ENCODE measurements at regions not wholly inside any gene's neighbourhood (a gene's known extent, or its start where the extent isn't known, plus 50 kb on each side); places are given as distances from the start of the nearest gene placed in this dataset.
A peak's percentile ranks its signal among the peaks of the same experiment; 100 is the strongest.
"Not testable (repeated sequence)": the region's sequence is repeated elsewhere in the genome, so short reads cannot be mapped to it uniquely, and the experiment has no call there.

- no peak for DNase-seq
These were observed 157.1 kb upstream of the BCHE start for GRCh38 chr3:165994293-165994692.

GRCh38 chr3:165984589-165984988 lies 147.4 kb upstream of the BCHE start:
- no peak for DNase-seq

- no peak for DNase-seq
These were observed 146.1 kb upstream of the BCHE start for GRCh38 chr3:165983284-165983683.

GRCh38 chr3:165981318-165981717 lies 144.1 kb upstream of the BCHE start:
- no peak for DNase-seq

- DNase-seq: not testable (repeated sequence)
These were observed 123.6 kb upstream of the BCHE start for GRCh38 chr3:165960825-165961224.

- no peak for DNase-seq
These were observed 116.9 kb upstream of the BCHE start for GRCh38 chr3:165954171-165954570.

DNA sequence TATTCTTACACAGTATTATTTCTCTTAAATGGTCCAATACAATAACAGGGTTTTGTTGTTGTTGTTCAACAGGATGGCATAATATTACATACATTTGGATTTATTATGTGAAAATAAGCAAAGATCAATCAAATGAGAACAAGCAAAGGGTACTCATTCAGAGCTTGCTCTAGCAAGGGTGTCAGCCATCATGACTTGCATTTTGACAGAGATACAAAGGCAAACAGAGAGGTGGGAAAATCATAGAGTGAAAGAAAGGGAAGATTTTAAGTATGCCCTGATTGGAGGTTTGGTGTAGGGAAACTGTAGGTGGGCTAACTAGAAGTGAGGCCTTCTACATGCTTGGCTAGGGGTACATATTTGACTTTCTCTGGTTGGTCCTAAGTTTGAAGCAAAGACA lies 109.1 kb upstream of the BCHE start:
- no peak for DNase-seq

DNA sequence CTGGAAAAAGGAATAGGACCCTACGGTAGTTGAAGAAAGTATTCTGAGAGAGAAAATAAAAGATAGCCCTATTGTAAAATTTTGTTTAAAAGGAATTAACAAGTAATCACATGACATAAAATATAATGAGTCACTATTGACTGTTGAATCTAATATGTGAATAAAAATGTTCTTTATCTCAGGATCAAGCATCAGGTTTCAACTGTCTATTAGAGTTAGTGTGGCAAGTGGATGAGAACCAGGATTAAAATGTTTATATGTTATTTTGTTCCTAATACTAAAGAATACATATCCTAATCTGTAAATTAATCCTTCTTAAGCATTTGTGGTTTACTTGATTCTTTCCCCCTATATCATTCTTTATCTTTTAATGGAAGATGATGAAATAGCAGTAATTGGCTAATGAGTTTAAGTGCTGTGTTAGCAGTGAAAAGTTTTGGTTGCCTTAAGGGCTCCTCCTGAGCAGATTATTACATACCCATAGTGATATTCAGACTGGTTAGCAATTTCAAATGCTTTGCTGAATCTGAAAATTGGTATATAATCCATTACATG lies 101.8 kb upstream of the BCHE start:
- DNase-seq: no peak

GRCh38 chr3:165936081-165936480 lies 98.9 kb upstream of the BCHE start:
- not testable (repeated sequence) for DNase-seq

GRCh38 chr3:165924301-165924791 lies 87.1 kb upstream of the BCHE start:
- not testable (repeated sequence) for DNase-seq

GRCh38 chr3:165920984-165921383 lies 83.8 kb upstream of the BCHE start:
- DNase-seq: no peak

DNA sequence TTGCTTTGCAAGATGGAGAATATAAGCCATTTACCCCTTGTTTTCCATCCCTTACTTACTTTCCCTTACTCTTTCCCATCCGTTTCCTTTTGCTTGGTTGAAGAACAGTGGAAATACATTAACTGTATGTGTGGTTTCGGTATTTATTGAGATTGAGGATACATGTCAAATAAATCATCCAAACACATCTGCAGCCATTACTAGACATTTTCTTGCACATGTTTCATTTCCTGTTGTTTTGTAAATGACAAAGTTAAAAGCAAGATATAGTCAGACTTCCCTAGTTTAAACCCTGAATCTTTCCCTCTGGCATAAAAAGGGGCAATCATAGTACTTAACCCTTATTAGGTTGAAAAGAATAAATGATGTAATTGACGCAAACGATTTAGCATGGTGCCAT lies 82.1 kb upstream of the BCHE start:
- DNase-seq: no peak

DNA sequence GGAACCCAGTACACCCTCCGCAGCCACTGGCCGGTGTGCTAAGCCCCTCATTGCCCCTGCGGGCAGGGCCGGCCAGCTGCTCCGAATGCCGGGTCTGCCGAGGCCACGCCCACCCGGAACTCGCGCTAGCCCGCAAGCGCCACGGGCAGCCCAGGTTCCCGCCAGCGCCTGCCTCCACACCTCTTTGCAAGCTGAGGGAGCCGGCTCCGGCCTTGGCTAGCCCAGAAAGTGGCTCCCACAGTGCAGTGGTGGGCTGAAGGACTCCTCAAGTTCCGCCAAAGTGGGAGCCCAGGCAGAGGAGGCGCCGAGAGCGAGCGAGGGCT lies 81.4 kb upstream of the BCHE start:
- no peak for DNase-seq

- not testable (repeated sequence) for DNase-seq
These were observed 80.9 kb upstream of the BCHE start for GRCh38 chr3:165917938-165918656.

DNA sequence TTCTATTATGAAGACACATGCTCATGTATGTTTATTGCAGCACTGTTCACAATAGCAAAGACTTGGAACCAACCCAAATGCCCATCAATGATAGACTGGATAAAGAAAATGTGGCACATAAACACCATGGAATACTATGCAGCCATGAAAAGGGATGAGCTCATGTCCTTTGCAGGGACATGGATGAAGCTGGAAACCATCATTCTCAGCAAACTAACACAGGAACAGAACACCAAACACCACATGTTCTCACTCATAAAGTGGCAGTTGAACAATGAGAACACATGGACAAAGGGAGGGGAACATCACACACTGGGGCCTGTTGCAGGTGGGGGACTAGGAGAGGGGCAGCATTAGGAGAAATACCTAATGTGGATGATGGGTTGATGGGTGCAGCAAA lies 77.9 kb upstream of the BCHE start:
- DNase-seq: not testable (repeated sequence)

DNA sequence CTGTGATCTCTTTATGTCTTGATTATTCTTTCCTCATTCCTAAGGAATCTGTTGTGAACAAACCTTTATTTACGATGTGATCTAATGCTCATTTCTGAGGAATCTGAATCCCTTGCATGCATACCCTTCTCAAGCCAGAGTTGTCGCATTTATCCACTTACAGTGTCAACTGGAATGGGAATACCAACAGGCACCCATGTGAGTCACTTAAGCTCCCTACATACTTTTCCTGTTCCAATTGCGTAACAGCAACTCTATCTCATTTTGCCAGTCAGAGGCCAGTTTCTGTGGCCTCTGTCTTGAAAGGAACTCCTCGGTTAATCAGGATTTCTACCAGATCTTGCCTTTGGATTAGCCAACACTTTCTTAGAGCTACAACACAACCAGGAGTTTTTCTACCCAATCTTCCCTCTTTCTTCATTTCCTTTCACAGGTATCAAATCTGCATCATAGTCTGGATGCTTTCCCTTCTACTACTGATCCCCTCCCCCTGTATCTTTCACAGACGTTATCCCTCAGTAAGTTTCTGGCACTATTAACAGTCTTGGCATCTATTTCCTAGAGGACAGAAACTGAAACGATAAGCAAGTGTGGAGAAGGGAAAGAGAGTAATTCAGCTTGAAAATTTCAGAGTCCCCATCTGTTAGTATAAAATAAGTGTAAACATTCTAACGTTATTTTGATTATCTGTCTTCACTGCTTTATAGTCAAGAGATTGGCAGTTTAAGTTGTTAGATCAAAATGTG lies 66.8 kb upstream of the BCHE start:
- DNase-seq: no peak

- no peak for DNase-seq
These were observed 61.8 kb upstream of the BCHE start for GRCh38 chr3:165899066-165899465.

DNA sequence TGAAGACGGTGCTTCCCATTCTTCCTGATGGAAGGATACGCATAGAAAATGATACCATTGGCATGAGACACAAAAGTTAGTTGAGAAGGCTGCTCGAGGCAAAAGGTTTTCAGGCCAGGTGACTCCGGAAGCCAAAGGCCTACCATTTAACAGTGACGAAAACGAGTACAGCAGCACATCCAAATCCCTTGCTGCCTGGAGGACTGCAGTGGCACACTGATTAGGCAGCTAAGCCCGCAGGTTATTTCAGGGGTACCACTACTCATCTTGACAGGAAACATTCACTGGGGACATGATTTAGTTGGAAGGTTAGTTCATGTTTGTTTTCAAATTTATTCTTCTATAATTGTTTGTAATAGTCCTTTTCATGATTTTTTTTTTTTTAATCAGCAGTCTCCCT lies 59.9 kb upstream of the BCHE start:
- no peak for DNase-seq

DNA sequence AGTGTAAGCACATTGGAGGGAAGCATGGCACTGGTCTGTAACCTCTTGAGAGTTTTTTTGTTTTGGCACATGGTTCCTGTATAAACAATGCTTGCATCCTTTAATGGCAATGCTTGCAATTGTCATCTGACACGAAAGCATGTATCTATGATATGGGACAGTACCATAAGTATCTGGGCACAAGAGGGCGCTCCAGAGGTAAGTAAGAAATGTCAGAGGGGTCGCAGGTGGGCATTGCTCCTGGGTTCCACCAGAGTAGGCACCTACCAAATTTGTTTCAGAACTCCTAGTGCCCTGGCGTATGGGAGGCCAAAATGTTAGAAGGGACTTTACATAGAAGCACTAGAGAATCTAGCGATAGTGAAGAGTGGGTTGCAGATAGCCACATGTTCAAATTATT lies 58.7 kb upstream of the BCHE start:
- DNase-seq: peak; percentile 8

DNA sequence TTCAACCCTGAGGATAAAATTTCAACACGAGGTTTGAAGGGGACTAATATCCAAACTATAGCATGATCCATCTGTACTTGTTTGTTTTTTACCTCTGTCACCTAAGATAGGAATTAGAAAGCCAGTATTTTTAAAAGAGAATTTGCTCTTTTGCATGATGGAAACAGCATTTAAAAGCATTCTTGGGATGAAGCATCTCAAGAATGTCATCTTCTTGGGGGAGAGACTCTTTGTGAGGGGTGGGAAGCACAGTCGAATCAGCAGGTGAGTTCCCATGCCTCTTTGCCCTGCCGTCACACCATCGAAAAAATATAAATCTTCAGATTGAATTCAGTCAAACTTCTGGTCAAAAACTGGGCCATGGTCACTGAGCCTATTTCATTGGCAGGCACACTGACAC lies 55.3 kb upstream of the BCHE start:
- no peak for DNase-seq

Measured in NCI-H446 treated with DMSO at 0.1 percent for 48 hours (cell line).